Memory B cell (primary cell): ENCODE measurements at regions not wholly inside any gene's neighbourhood (a gene's known extent, or its start where the extent isn't known, plus 50 kb on each side); places are given as distances from the start of the nearest gene placed in this dataset.
"Not testable (repeated sequence)": the region's sequence is repeated elsewhere in the genome, so short reads cannot be mapped to it uniquely, and the experiment has no call there.

ENCODE experiments used
- ATAC-seq: fragments of 150-1000 bp; cut with Tn5 transposase; 2 replicates; pipeline ENCODE4 v1.10.0; 2021; ENCODE audit warnings: low read depth, mild to moderate bottlenecking, moderate library complexity
- DNase-seq, 2 donors: peaks; one replicate each; pipeline ENCODE4 v3.0.0; 2022; ENCODE audit warnings: low spot score in 2 of 2
- H3K27ac Mint-ChIP-seq: one replicate; pipeline ENCODE4 v1.8.0; 2022; ENCODE audit warnings: mild to moderate bottlenecking, moderate library complexity, mixed read lengths
- H3K27me3 Mint-ChIP-seq: one replicate; pipeline ENCODE4 v1.8.0; 2022; ENCODE audit warnings: mixed read lengths
- H3K36me3 Mint-ChIP-seq: one replicate; pipeline ENCODE4 v1.8.0; 2022; ENCODE audit warnings: mild to moderate bottlenecking, mixed read lengths
- H3K4me1 Mint-ChIP-seq: one replicate; pipeline ENCODE4 v1.8.0; 2022; ENCODE audit warnings: mixed read lengths
- H3K4me3 Mint-ChIP-seq: one replicate; pipeline ENCODE4 v1.8.0; 2022; ENCODE audit warnings: mild to moderate bottlenecking, moderate library complexity, mixed read lengths
- H3K9me3 Mint-ChIP-seq: one replicate; pipeline ENCODE4 v1.8.0; 2022; ENCODE audit warnings: mixed read lengths

- not testable (repeated sequence) for ATAC-seq, H3K9me3 Mint-ChIP-seq, H3K27ac Mint-ChIP-seq, H3K27me3 Mint-ChIP-seq, H3K36me3 Mint-ChIP-seq, H3K4me3 Mint-ChIP-seq, DNase-seq, H3K4me1 Mint-ChIP-seq
These were observed 670.2 kb upstream of the TPTE start for GRCh38 chr21:9851166-9851565.

- ATAC-seq, H3K4me1 Mint-ChIP-seq, H3K4me3 Mint-ChIP-seq, H3K27me3 Mint-ChIP-seq, DNase-seq, H3K9me3 Mint-ChIP-seq, H3K36me3 Mint-ChIP-seq, H3K27ac Mint-ChIP-seq: not testable (repeated sequence)
These were observed 669.7 kb upstream of the TPTE start for GRCh38 chr21:9851695-9852094.

GRCh38 chr21:9857563-9857962, 663.8 kb upstream of the TPTE start:
- H3K9me3 Mint-ChIP-seq, ATAC-seq, H3K4me3 Mint-ChIP-seq: not testable (repeated sequence)

GRCh38 chr21:9859865-9860264, 661.5 kb upstream of the TPTE start:
- H3K4me3 Mint-ChIP-seq, DNase-seq, ATAC-seq, H3K4me1 Mint-ChIP-seq, H3K36me3 Mint-ChIP-seq, H3K27ac Mint-ChIP-seq, H3K27me3 Mint-ChIP-seq, H3K9me3 Mint-ChIP-seq: not testable (repeated sequence)

More at GRCh38 chr21:9857563-9857962, 663.8 kb upstream of the TPTE start:
- H3K27ac Mint-ChIP-seq, DNase-seq, H3K36me3 Mint-ChIP-seq, H3K4me1 Mint-ChIP-seq, H3K27me3 Mint-ChIP-seq: not testable (repeated sequence)

- H3K27ac Mint-ChIP-seq, H3K9me3 Mint-ChIP-seq, H3K4me3 Mint-ChIP-seq, DNase-seq, H3K4me1 Mint-ChIP-seq, ATAC-seq, H3K27me3 Mint-ChIP-seq, H3K36me3 Mint-ChIP-seq: not testable (repeated sequence)
These were observed 658.9 kb upstream of the TPTE start for GRCh38 chr21:9862456-9862855.

GRCh38 chr21:9867815-9868214, 653.6 kb upstream of the TPTE start:
- not testable (repeated sequence) for H3K27me3 Mint-ChIP-seq, H3K4me1 Mint-ChIP-seq, DNase-seq, H3K9me3 Mint-ChIP-seq, H3K27ac Mint-ChIP-seq, H3K36me3 Mint-ChIP-seq, ATAC-seq, H3K4me3 Mint-ChIP-seq

- not testable (repeated sequence) for H3K4me1 Mint-ChIP-seq, DNase-seq, H3K4me3 Mint-ChIP-seq, H3K27ac Mint-ChIP-seq, H3K9me3 Mint-ChIP-seq, H3K36me3 Mint-ChIP-seq, H3K27me3 Mint-ChIP-seq, ATAC-seq
These were observed 648.3 kb upstream of the TPTE start for GRCh38 chr21:9873096-9873495.

- H3K27ac Mint-ChIP-seq, DNase-seq, ATAC-seq, H3K4me3 Mint-ChIP-seq, H3K27me3 Mint-ChIP-seq, H3K9me3 Mint-ChIP-seq, H3K4me1 Mint-ChIP-seq, H3K36me3 Mint-ChIP-seq: not testable (repeated sequence)
These were observed 647.2 kb upstream of the TPTE start for GRCh38 chr21:9874136-9874535.

- H3K4me3 Mint-ChIP-seq, DNase-seq, H3K27me3 Mint-ChIP-seq, H3K4me1 Mint-ChIP-seq, H3K9me3 Mint-ChIP-seq, H3K27ac Mint-ChIP-seq, H3K36me3 Mint-ChIP-seq, ATAC-seq: not testable (repeated sequence)
These were observed 640.0 kb upstream of the TPTE start for GRCh38 chr21:9881430-9881829.

- H3K9me3 Mint-ChIP-seq, H3K27me3 Mint-ChIP-seq, H3K36me3 Mint-ChIP-seq, DNase-seq, ATAC-seq, H3K4me1 Mint-ChIP-seq, H3K4me3 Mint-ChIP-seq, H3K27ac Mint-ChIP-seq: not testable (repeated sequence)
These were observed 638.3 kb upstream of the TPTE start for GRCh38 chr21:9883047-9883446.

- not testable (repeated sequence) for H3K36me3 Mint-ChIP-seq, H3K4me1 Mint-ChIP-seq, DNase-seq, ATAC-seq, H3K27me3 Mint-ChIP-seq, H3K27ac Mint-ChIP-seq, H3K9me3 Mint-ChIP-seq, H3K4me3 Mint-ChIP-seq
These were observed 637.7 kb upstream of the TPTE start for GRCh38 chr21:9883571-9884282.

- not testable (repeated sequence) for H3K27ac Mint-ChIP-seq, H3K4me3 Mint-ChIP-seq, DNase-seq, H3K27me3 Mint-ChIP-seq, H3K4me1 Mint-ChIP-seq, H3K36me3 Mint-ChIP-seq, H3K9me3 Mint-ChIP-seq, ATAC-seq
These were observed 632.9 kb upstream of the TPTE start for GRCh38 chr21:9888500-9888899.

GRCh38 chr21:9903579-9903978, 617.8 kb upstream of the TPTE start:
- ATAC-seq, H3K27me3 Mint-ChIP-seq, H3K9me3 Mint-ChIP-seq, H3K4me1 Mint-ChIP-seq, H3K36me3 Mint-ChIP-seq, H3K4me3 Mint-ChIP-seq, H3K27ac Mint-ChIP-seq, DNase-seq: not testable (repeated sequence)

- DNase-seq, H3K27ac Mint-ChIP-seq, H3K4me3 Mint-ChIP-seq, ATAC-seq, H3K36me3 Mint-ChIP-seq, H3K27me3 Mint-ChIP-seq, H3K4me1 Mint-ChIP-seq: not testable (repeated sequence)
- peaks cover 11% of the 10 kb centered on the region for H3K9me3 Mint-ChIP-seq
These were observed 607.2 kb upstream of the TPTE start for GRCh38 chr21:9914135-9914534.

GRCh38 chr21:9919446-9919845, 601.9 kb upstream of the TPTE start:
- H3K9me3 Mint-ChIP-seq, H3K27me3 Mint-ChIP-seq, H3K4me3 Mint-ChIP-seq, H3K27ac Mint-ChIP-seq, H3K36me3 Mint-ChIP-seq, DNase-seq, ATAC-seq, H3K4me1 Mint-ChIP-seq: not testable (repeated sequence)
